Right atrium auricular region (tissue), 2 donors: ENCODE measurements at regions not wholly inside any gene's neighbourhood (a gene's known extent, or its start where the extent isn't known, plus 50 kb on each side); places are given as distances from the start of the nearest gene placed in this dataset.

Source experiments
- DNase-seq: peaks from one replicate; pipeline ENCODE4 v3.0.0-alpha.2; 2019; ENCODE audit warnings: low spot score
- H3K27ac ChIP-seq, 2 donors: fragments of 200-600 bp; sonication (generic); 1 replicate in 1 of 2; 2 replicates in 1 of 2; pipeline ENCODE4 v1.5.1; 2016 to 2019
- H3K27me3 ChIP-seq, 2 donors: fragments of 200-600 bp; sonication (generic); one replicate each; pipeline versions ENCODE4 v1.5.1 to v1.6.0; 2017 to 2019
- H3K36me3 ChIP-seq: fragments of 200-600 bp; sonication (generic); one replicate; pipeline ENCODE4 v1.5.1; 2016
- H3K4me1 ChIP-seq, 2 donors: fragments of 200-600 bp; sonication (generic); one replicate each; pipeline versions ENCODE4 v1.5.1 to v1.6.0; 2017 to 2019
- H3K4me3 ChIP-seq, 2 donors: fragments of 200-600 bp; sonication (generic); 1 replicate in 1 of 2; 2 replicates in 1 of 2; pipeline ENCODE4 v1.5.1; 2017 to 2019; ENCODE audit warnings: mild to moderate bottlenecking in 1 of 2, moderate library complexity in 1 of 2
- H3K9me3 ChIP-seq, 2 donors: fragments of 200-600 bp; sonication (generic); one replicate each; pipeline ENCODE4 v1.5.1; 2019
- TF ChIP-seq, protein P1 (sequence below), 2 donors: fragments of 200-600 bp; sonication (generic); IDR thresholded peaks; one replicate each; pipeline ENCODE4 v1.5.1; 2019; ENCODE audit warnings: antibody characterized with exemption in 2 of 2

DNA sequence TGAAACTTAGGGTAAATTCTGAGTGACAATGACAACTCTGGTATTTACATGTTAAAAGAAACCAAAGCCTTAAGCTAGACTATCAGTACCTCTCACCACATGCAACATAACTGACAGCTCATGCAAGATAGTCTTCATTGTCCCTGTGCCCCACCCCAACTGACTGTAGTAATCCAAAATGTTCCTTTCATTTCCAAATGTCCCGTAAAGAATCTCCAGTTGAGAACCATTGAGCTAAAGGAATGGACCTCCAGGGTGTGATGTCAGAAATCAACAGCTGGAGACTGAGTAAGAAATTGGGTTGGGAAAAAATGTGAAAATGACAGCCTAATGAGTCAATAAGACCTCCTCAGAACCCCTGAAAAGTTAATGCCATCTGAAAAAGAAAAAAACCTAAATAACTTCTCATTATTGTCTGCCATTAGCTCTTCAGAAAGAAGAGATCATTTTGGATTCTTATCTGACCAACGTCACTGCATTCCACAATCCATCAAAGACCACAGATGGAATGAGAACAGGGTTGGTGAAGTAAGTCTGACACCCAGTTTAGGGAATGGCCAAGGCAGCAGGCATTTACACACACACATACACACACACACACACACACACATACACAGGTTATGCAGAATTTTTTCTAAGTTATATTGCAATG is 51.7 kb upstream of the ACVR2A start:
- Histone ChIP-seq H3K4me3 (no peak overlapping the region), H3K9me3 (no peaks in the 10 kb centered on the region), H3K4me1 (no peaks in the 10 kb centered on the region), H3K27ac (no peak overlapping the region), H3K27me3 (no peaks in the 10 kb centered on the region), H3K36me3 (no peaks in the 10 kb centered on the region)
- no peak for DNase-seq
- TF ChIP-seq, protein P1, sequence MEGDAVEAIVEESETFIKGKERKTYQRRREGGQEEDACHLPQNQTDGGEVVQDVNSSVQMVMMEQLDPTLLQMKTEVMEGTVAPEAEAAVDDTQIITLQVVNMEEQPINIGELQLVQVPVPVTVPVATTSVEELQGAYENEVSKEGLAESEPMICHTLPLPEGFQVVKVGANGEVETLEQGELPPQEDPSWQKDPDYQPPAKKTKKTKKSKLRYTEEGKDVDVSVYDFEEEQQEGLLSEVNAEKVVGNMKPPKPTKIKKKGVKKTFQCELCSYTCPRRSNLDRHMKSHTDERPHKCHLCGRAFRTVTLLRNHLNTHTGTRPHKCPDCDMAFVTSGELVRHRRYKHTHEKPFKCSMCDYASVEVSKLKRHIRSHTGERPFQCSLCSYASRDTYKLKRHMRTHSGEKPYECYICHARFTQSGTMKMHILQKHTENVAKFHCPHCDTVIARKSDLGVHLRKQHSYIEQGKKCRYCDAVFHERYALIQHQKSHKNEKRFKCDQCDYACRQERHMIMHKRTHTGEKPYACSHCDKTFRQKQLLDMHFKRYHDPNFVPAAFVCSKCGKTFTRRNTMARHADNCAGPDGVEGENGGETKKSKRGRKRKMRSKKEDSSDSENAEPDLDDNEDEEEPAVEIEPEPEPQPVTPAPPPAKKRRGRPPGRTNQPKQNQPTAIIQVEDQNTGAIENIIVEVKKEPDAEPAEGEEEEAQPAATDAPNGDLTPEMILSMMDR (IDR thresholded peaks at IDR 0.05), result no peak

DNA sequence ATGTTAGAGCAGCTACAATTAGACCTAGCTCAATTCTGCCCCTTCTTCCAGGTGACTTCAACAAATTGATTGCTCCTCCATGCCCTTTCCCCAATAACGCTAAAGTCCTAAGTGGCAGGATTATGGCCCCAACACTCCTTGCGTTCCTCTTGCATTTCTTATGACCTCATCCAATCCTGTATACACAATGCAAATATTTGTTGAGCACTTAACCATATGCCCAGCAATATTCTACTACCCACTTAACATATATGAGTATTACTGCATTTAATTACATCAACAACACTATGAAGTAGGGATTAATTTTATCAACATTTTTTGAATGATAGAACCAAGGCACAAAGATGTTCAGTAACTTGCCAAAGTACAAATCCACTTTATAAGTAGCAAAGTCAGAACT is 54.2 kb upstream of the ACVR2A start:
- Histone ChIP-seq H3K27ac (no peak overlapping the region), H3K4me1 (no peaks in the 10 kb centered on the region), H3K36me3 (no peaks in the 10 kb centered on the region), H3K9me3 (no peaks in the 10 kb centered on the region), H3K4me3 (no peak overlapping the region), H3K27me3 (no peaks in the 10 kb centered on the region)
- no peak for DNase-seq
- TF ChIP-seq, protein P1 (IDR thresholded peaks at IDR 0.05), result no peak

DNA sequence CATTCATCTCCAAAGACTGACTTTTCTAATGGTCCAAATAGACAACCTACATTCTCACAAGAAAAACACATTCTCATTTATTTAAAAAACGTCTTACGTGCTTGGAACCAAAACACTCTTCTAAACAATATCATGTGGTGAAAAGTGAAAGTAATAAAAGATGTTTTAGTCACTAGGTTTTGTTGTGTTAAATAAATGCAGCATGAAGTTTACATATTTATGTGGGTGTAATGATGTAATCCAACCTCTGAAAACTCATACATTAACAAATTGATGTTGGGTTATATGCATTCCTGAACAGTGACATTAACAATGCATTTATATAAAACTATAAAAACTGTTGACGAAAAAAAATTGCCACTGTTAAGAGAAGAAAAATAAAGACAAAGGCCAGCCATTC is 55.1 kb upstream of the ACVR2A start:
- Histone ChIP-seq H3K27ac (no peak overlapping the region), H3K27me3 (no peaks in the 10 kb centered on the region), H3K4me3 (no peak overlapping the region), H3K9me3 (no peaks in the 10 kb centered on the region), H3K4me1 (no peaks in the 10 kb centered on the region), H3K36me3 (no peaks in the 10 kb centered on the region)
- TF ChIP-seq, protein P1 (IDR thresholded peaks at IDR 0.05), result no peak
- no peak for DNase-seq

DNA sequence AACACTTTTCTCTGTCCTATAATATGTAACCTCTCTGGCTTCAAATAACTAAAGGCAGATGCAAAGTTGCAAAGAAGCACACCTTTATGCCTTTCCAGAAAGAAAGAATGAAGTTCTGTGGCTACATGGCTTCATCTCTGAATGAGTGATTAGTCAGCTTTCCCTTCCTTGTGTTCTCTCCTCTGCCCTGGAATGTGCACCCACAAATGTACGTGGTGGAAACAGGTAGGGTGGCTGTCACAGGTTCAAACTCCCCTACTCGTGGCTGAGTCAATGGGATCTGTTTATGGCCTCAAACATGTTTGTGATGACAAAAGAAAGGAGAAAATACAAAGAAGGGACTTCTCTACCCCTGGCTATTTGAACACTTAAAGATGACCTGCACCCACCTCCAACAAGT is 55.5 kb upstream of the ACVR2A start:
- H3K36me3 ChIP-seq, result no peaks in the 10 kb centered on the region
- H3K27ac ChIP-seq, result no peak overlapping the region
- no peaks in the 10 kb centered on the region for H3K9me3 ChIP-seq
- H3K4me3 ChIP-seq, result no peak overlapping the region
- no peaks in the 10 kb centered on the region for H3K4me1 ChIP-seq
- H3K27me3 ChIP-seq, result no peaks in the 10 kb centered on the region
- TF ChIP-seq, protein P1 (IDR thresholded peaks at IDR 0.05), result no peak
- DNase-seq, result no peak

DNA sequence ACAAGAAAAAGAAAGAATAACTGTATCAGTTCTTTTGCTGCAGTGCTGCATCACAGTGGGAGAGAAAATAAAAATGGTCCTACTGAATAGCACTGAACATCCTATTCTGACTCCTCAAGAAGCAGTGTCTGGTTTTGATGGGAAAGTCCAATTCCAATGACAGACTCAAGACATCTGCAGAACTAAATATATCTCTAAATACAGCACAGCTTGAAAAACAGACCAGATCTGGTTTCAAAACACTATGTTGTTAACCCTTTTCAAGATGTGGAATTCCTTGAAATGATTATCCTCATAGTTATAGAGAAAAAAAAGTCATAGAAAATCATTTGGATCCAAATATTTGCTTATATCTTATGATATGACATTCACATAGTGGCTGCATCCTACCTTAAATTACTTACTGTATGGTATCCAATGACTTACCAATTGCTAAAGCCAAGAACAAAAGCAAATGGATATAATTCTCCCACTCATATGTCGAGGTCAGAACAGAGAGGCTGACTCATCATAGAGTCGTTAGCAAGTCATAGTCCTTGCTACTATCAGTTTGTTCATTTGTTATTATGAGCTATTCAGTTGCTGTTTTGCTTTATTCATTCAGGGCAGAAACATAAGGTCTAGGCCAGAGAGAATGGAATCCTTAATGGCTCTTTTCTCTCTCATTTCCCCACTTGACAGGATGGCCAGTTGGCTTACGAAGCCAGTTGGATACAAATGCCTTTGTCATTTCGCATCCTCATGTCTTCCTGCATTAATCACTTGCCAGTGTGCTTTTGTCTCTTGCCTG is 62.5 kb upstream of the ACVR2A start:
- H3K27me3 ChIP-seq, result no peaks in the 10 kb centered on the region

More for the DNA sequence above, 62.5 kb upstream of the ACVR2A start:
- TF ChIP-seq, protein P1 (IDR thresholded peaks at IDR 0.05), result no peak
- no peak overlapping the region for H3K4me3 ChIP-seq
- no peak for DNase-seq
- no peaks in the 10 kb centered on the region for H3K4me1 ChIP-seq
- no peak overlapping the region for H3K27ac ChIP-seq
- no peaks in the 10 kb centered on the region for H3K36me3 ChIP-seq
- H3K9me3 ChIP-seq, result no peaks in the 10 kb centered on the region
